HG03342 (cell line): ENCODE measurements at regions not wholly inside any gene's neighbourhood (a gene's known extent, or its start where the extent isn't known, plus 50 kb on each side); places are given as distances from the start of the nearest gene placed in this dataset.

Source experiments
- ATAC-seq: cut with Tn5 transposase; IDR thresholded peaks from one replicate; pipeline ENCODE4 v1.9.1; 2021; ENCODE audit warnings: mild to moderate bottlenecking, moderate library complexity; ENCODE audit not compliant: unreplicated experiment

GRCh38 chr3:43865887-43866528 lies 175.3 kb downstream of the ABHD5 start:
- ATAC-seq = no peak

- no peak for ATAC-seq
These were observed 176.0 kb downstream of the ABHD5 start for GRCh38 chr3:43866529-43867353.

DNA sequence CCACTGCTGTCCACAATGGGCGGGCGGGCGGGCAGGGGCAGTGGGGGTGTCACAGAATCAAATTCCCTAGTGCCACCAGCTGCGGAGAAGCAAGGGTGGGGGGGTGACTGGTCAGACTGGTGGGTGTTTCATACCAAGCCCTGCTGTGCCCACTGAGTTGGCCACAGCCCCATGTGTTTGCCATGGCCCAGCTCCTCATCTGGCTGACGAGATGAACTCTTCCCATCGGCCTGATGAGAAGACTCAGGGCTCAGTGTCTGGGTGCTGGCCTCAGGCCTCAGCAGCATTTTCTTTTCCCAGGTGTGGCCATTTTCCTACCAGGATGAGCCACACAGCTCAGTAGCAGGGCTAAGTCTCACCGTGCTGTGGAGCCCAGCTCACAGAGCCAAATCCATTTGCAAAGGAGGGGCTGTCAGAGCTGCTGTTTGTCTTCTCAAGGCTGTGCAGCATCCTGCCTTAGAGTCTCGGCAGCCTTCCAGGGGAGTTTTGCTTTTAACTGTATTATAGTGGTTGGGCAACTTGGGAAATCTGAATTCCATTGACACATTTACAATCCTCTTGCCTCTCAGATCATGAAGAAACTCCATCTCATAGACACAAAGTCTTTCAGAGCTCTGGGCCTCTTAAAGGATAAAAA lies 176.8 kb downstream of the ABHD5 start:
- ATAC-seq = no peak

- ATAC-seq = no peak
These were observed 178.8 kb downstream of the ABHD5 start for GRCh38 chr3:43869491-43869890.

DNA sequence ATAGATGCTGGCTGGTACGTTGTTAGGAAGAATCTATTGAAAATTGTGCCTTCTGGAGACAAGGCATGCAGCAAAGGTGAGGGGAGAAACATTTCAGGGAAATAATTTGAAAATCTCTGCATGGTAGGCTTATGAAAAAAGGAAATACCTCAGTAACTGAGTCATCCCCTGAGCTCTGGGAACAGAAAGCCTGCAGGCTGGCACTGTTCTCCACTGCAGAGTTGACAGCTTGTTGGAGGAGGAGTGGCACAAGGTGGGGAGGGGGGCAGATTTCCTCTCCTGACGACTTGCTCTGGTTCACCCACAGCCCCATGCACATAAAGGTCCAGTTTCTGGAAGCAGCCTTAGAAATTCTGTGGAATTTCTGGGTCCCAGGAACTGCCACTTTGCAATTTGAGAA lies 179.4 kb downstream of the ABHD5 start:
- ATAC-seq = no peak

- no peak for ATAC-seq
These were observed 180.3 kb downstream of the ABHD5 start for GRCh38 chr3:43870844-43871626.

DNA sequence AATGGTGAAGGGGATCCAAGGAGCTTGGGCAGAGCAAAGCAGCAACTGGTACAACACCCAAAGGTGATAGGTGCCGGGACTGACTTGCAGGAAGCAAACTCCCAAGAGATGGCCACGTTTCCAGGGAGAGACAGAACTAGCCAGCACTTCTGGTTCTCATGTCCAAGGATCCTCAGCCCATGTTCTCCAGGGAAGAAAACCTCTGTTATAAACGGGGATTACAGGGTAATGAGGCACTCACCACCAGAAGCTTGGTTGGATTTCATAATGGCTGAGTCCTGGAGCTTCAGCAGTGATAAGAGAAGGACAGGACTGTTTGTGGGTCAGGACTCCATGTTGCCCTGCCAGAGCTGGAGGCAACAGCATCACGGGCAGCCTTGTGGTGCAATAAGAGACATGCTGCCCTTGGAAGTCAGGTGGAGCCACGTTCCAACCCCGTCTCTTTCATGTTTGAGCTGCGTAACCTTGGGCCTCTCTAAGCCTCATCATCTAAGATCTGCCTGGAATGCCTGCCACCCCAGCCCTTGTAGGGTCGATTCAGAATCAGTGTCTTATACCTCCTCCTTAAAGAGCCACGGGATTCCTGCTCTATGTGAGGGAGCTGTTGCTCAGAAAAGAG lies 181.0 kb downstream of the ABHD5 start:
- no peak for ATAC-seq

GRCh38 chr3:43872301-43872700 lies 181.6 kb downstream of the ABHD5 start:
- no peak for ATAC-seq

DNA sequence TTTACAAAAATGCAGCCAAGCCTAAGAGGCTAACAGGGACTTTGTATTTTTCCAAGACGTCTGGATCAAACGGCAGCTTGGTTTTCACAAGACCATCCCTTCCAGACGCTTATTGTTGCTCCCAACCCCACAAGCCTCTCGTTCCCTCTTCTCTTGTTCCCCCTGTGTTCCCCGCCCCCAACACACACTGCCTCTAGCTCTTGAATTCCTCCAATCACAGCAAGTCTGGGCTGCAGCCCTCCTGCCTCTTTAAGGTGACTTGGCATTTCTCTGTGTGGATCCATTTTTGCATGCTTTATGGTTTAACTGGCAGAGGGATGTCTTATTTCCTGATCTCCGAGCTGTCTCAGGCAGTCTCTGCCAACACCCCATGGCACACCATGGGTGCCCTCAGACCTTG lies 182.2 kb downstream of the ABHD5 start:
- ATAC-seq = no peak

DNA sequence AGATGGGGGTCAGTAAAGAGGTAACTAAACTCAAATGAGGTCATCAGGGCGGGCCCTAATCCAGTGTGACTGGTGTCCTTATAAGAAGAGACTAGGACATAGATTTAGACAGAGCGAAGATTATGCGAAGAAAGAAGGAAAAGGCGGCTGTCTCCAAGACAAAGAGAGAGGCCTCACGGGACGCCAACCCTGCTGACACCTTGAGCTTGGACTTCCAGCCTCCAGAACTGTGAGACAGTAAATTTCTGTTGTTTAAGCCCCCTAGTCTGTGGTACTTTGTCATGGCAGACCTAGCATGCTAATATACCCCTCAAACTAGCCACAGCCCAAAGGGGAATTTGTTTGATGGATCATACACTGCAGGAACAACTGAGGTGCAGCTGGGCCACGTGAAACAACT lies 183.0 kb downstream of the ABHD5 start:
- ATAC-seq = no peak

GRCh38 chr3:43874290-43874689 lies 183.6 kb downstream of the ABHD5 start:
- no peak for ATAC-seq

DNA sequence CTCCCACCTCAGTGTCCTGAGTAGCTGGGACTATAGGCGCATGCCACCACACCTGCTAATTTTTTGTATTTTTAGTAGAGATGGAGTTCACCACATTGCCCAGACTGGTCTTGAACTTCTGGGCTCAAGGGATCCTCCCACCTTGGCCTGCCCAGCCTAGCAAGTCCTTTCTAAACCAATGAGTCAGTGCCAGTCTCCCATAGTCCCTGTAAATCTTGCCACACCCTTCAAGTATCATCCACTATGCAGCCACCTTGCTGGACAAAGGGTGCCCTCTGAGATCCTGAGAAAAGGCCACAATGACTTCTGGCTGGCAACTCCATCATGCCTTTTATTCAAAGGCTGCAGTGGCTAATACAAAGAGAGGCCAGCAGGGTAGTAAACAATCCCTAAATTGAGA lies 184.0 kb downstream of the ABHD5 start:
- no peak for ATAC-seq

GRCh38 chr3:43876648-43877047 lies 185.9 kb downstream of the ABHD5 start:
- no peak for ATAC-seq

DNA sequence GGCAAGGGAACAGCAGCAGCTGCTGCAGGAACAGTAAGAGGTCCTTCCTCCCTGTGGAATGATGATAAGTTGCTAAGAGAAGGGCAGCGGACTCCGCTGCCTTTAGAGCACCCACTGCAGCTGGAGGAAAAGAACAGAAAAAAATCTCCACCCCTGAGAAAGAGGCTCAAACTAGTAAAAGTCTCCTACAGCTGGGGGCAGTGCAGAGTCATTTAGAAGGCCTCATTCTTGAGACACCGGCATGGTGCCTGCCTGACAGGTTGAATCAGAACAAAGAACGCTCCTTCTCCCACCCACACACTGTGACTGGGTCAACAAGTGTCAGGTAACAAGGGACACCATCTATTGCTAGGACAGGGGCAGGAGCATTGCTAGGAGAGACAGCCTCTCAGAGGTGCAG lies 188.4 kb downstream of the ABHD5 start:
- no peak for ATAC-seq

- no peak for ATAC-seq
These were observed 192.4 kb downstream of the ABHD5 start for GRCh38 chr3:43882976-43883680.

GRCh38 chr3:43883729-43884396 lies 193.1 kb downstream of the ABHD5 start:
- no peak for ATAC-seq

GRCh38 chr3:43884581-43884980 lies 193.8 kb downstream of the ABHD5 start:
- no peak for ATAC-seq

DNA sequence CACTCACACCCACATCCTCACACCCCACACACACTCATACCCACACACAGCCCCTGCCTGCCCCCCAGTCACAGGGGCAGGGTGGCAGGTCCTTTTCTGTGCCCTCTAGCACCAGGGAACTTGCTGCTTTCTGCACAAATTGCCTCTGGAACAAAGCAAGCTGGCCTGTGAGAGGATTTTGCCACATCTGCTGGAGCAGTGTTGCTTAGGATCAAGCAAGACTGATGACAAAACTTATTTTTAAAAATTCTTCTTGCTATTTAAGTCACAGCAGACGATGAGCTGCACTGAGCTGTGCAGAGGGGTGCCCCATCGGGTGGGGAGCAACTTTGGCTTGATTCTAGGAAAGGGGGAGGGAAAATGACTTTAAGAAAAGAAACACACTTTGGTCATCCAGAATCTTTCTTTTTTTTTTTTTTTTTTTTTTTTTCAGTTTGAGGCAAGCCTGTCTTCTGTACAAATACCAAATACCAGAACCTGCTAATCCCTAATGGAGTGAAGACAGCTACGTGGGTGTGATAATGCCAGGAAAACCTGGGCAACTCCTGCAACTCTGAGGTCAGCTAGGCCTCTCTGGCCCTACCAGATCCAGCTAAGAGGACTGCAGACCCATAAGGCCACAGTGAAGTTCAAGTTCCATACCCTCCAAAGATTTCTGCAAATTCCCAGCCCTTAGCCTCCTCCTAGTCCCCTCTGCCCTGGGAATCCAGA lies 195.3 kb downstream of the ABHD5 start:
- no peak for ATAC-seq

DNA sequence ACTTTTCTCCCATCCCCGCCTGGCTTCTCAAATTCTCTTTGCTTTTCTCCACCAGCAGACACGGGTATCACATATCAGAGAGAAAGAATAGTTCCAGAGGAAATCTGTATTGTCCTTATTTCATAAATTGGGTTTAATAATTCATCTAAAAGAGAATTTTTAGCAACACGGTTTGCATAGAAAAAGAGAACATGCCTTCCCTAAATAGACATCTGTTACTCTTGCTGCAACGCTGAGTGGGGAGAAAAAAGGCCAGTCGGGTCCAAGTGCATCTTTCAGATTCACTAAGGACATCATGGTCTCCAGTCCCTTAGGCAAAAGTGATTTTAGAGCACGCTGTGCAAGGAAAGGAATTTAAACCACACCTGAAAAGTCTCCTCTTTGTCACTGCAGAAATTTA lies 201.3 kb downstream of the ABHD5 start:
- no peak for ATAC-seq
